Activated CD4-positive, alpha-beta T cell treated with anti-CD3 and anti-CD28 coated beads for 36 hours (primary cell): ENCODE measurements at regions not wholly inside any gene's neighbourhood (a gene's known extent, or its start where the extent isn't known, plus 50 kb on each side); places are given as distances from the start of the nearest gene placed in this dataset.
"Not testable (repeated sequence)": the region's sequence is repeated elsewhere in the genome, so short reads cannot be mapped to it uniquely, and the experiment has no call there.

Source experiments
- ATAC-seq: fragments of 200-7000 bp; cut with Tn5 transposase; one replicate; pipeline ENCODE4 v1.10.0; 2021; ENCODE audit warnings: mild to moderate bottlenecking, moderate library complexity
- CTCF ChIA-PET: fragments of 350-600 bp; sonication (Branson Sonifier 250); formaldehyde crosslinking; loops from one replicate; lab custom pipeline; 2021; ENCODE audit warnings: antibody characterized with exemption; lab: Charles Lee
- POLR2A ChIA-PET: fragments of 350-600 bp; sonication (Branson Sonifier 250); formaldehyde crosslinking; loops from one replicate; lab custom pipeline; 2021; ENCODE audit warnings: antibody characterized with exemption, inconsistent platforms; lab: Charles Lee
- DNase-seq: peaks from one replicate; pipeline ENCODE4 v3.0.0-alpha.2; 2020
- H3K27ac Mint-ChIP-seq: one replicate; pipeline ENCODE4 v1.8.0; 2021; ENCODE audit warnings: mixed read lengths
- H3K27me3 Mint-ChIP-seq: one replicate; pipeline ENCODE4 v1.8.0; 2021; ENCODE audit warnings: mixed read lengths
- H3K36me3 Mint-ChIP-seq: one replicate; pipeline ENCODE4 v1.8.0; 2021; ENCODE audit warnings: low read depth, mixed read lengths
- H3K4me1 Mint-ChIP-seq: one replicate; pipeline ENCODE4 v1.8.0; 2021; ENCODE audit warnings: mixed read lengths
- H3K4me3 Mint-ChIP-seq: one replicate; pipeline ENCODE4 v1.8.0; 2021; ENCODE audit warnings: mild to moderate bottlenecking, moderate library complexity, mixed read lengths
- H3K9me3 Mint-ChIP-seq: one replicate; pipeline ENCODE4 v1.8.0; 2021; ENCODE audit warnings: low read depth, mixed read lengths
- intact Hi-C, 2 experiments: fragments of 100-400 bp; cut with DNase I in 1 of 2; cut with micrococcal nuclease in 1 of 2; formaldehyde crosslinking; loops; one replicate each; pipeline versions ENCODE4 v1.14.2 to v1.15.1; 2022 to 2024; cut with DNase I, micrococcal nuclease

- intact Hi-C loops: no loop called here
Measured at GRCh38 chrX:28408017-28408723, 179.1 kb upstream of the IL1RAPL1 start.

GRCh38 chrX:28398342-28398741 is 188.9 kb upstream of the IL1RAPL1 start:
- Mint-ChIP-seq H3K4me1 (no peaks in the 10 kb centered on the region), H3K4me3 (no peak overlapping the region), H3K27me3 (no peaks in the 10 kb centered on the region), H3K27ac (no peak overlapping the region), H3K36me3 (no peaks in the 10 kb centered on the region), H3K9me3 (peaks cover 8% of the 10 kb centered on the region)
- POLR2A ChIA-PET: no interaction called here
- ATAC-seq: no peak
- DNase-seq: no peak
- CTCF ChIA-PET: no interaction called here
- intact Hi-C loops: no loop called here

More at GRCh38 chrX:28408017-28408723, 179.1 kb upstream of the IL1RAPL1 start:
- POLR2A ChIA-PET: no interaction called here
- no peak for DNase-seq
- H3K9me3 Mint-ChIP-seq: peaks cover 2% of the 10 kb centered on the region
- no peak overlapping the region for H3K4me3 Mint-ChIP-seq
- H3K36me3 Mint-ChIP-seq: no peaks in the 10 kb centered on the region
- CTCF ChIA-PET: no interaction called here
- ATAC-seq: no peak
- H3K4me1 Mint-ChIP-seq: no peaks in the 10 kb centered on the region
- no peak overlapping the region for H3K27ac Mint-ChIP-seq
- no peaks in the 10 kb centered on the region for H3K27me3 Mint-ChIP-seq

GRCh38 chrX:28391528-28391927 is 195.7 kb upstream of the IL1RAPL1 start:
- Mint-ChIP-seq H3K27me3 (no peaks in the 10 kb centered on the region), H3K4me1 (no peaks in the 10 kb centered on the region), H3K36me3 (no peaks in the 10 kb centered on the region), H3K9me3 (peaks cover 5% of the 10 kb centered on the region), H3K27ac (no peak overlapping the region), H3K4me3 (no peak overlapping the region)
- intact Hi-C loops: no loop called here
- DNase-seq: no peak
- no peak for ATAC-seq
- ChIA-PET POLR2A (no interaction called here), CTCF (no interaction called here)

GRCh38 chrX:28379103-28379502 is 208.1 kb upstream of the IL1RAPL1 start:
- H3K27ac Mint-ChIP-seq: no peak overlapping the region
- no peaks in the 10 kb centered on the region for H3K4me1 Mint-ChIP-seq
- no peaks in the 10 kb centered on the region for H3K36me3 Mint-ChIP-seq
- H3K9me3 Mint-ChIP-seq: no peaks in the 10 kb centered on the region
- H3K27me3 Mint-ChIP-seq: no peaks in the 10 kb centered on the region
- intact Hi-C loops: no loop called here
- ChIA-PET CTCF (no interaction called here), POLR2A (no interaction called here)
- H3K4me3 Mint-ChIP-seq: no peak overlapping the region
- no peak for DNase-seq
- no peak for ATAC-seq

GRCh38 chrX:28367649-28368048 is 219.6 kb upstream of the IL1RAPL1 start:
- intact Hi-C loops, H3K4me1 Mint-ChIP-seq, H3K27ac Mint-ChIP-seq, CTCF ChIA-PET, H3K27me3 Mint-ChIP-seq, ATAC-seq, H3K36me3 Mint-ChIP-seq, POLR2A ChIA-PET, H3K9me3 Mint-ChIP-seq, DNase-seq, H3K4me3 Mint-ChIP-seq: not testable (repeated sequence)

- intact Hi-C loops: no loop called here
Measured at GRCh38 chrX:28351801-28352200, 235.4 kb upstream of the IL1RAPL1 start.

GRCh38 chrX:28349888-28350287 is 237.4 kb upstream of the IL1RAPL1 start:
- intact Hi-C loops: no loop called here
- Mint-ChIP-seq H3K4me1 (no peaks in the 10 kb centered on the region), H3K4me3 (no peak overlapping the region), H3K36me3 (no peaks in the 10 kb centered on the region), H3K27ac (no peak overlapping the region), H3K27me3 (no peaks in the 10 kb centered on the region), H3K9me3 (peaks cover 2% of the 10 kb centered on the region)
- ChIA-PET POLR2A (no interaction called here), CTCF (no interaction called here)
- no peak for DNase-seq
- no peak for ATAC-seq

More at GRCh38 chrX:28351801-28352200, 235.4 kb upstream of the IL1RAPL1 start:
- H3K4me1 Mint-ChIP-seq: no peaks in the 10 kb centered on the region
- no peaks in the 10 kb centered on the region for H3K9me3 Mint-ChIP-seq
- H3K4me3 Mint-ChIP-seq: no peak overlapping the region
- no peak overlapping the region for H3K27ac Mint-ChIP-seq
- ATAC-seq (no peak), DNase-seq (no peak)
- CTCF ChIA-PET: no interaction called here
- no peaks in the 10 kb centered on the region for H3K36me3 Mint-ChIP-seq
- no peaks in the 10 kb centered on the region for H3K27me3 Mint-ChIP-seq
- POLR2A ChIA-PET: no interaction called here

- Mint-ChIP-seq H3K9me3 (peaks cover 2% of the 10 kb centered on the region), H3K36me3 (no peaks in the 10 kb centered on the region), H3K4me1 (no peaks in the 10 kb centered on the region), H3K27ac (no peak overlapping the region), H3K27me3 (no peaks in the 10 kb centered on the region), H3K4me3 (no peak overlapping the region)
- POLR2A ChIA-PET: no interaction called here
- intact Hi-C loops: no loop called here
- no peak for ATAC-seq
- no peak for DNase-seq
- CTCF ChIA-PET: no interaction called here
Measured at GRCh38 chrX:28347476-28347875, 239.8 kb upstream of the IL1RAPL1 start.

GRCh38 chrX:28329156-28329555 is 258.1 kb upstream of the IL1RAPL1 start:
- Mint-ChIP-seq H3K36me3 (no peaks in the 10 kb centered on the region), H3K27ac (no peak overlapping the region), H3K27me3 (no peaks in the 10 kb centered on the region), H3K9me3 (no peaks in the 10 kb centered on the region), H3K4me3 (no peak overlapping the region), H3K4me1 (no peaks in the 10 kb centered on the region)
- POLR2A ChIA-PET: no interaction called here
- DNase-seq (no peak), ATAC-seq (no peak)
- CTCF ChIA-PET: no interaction called here
- intact Hi-C loops: no loop called here

GRCh38 chrX:28324321-28324721 is 262.9 kb upstream of the IL1RAPL1 start:
- Mint-ChIP-seq H3K36me3 (no peaks in the 10 kb centered on the region), H3K4me3 (no peak overlapping the region), H3K27ac (no peak overlapping the region), H3K27me3 (no peaks in the 10 kb centered on the region), H3K4me1 (no peaks in the 10 kb centered on the region), H3K9me3 (peaks cover 2% of the 10 kb centered on the region)
- CTCF ChIA-PET: no interaction called here
- ATAC-seq: no peak
- POLR2A ChIA-PET: no interaction called here
- intact Hi-C loops: no loop called here
- no peak for DNase-seq

GRCh38 chrX:28321286-28321685 is 266.0 kb upstream of the IL1RAPL1 start:
- H3K4me3 Mint-ChIP-seq: no peak overlapping the region

GRCh38 chrX:28312965-28313364 is 274.3 kb upstream of the IL1RAPL1 start:
- ChIA-PET CTCF (no interaction called here), POLR2A (no interaction called here)
- DNase-seq (no peak), ATAC-seq (no peak)
- Mint-ChIP-seq H3K36me3 (no peaks in the 10 kb centered on the region), H3K4me3 (no peak overlapping the region), H3K9me3 (peaks cover 2% of the 10 kb centered on the region), H3K4me1 (no peaks in the 10 kb centered on the region), H3K27me3 (no peaks in the 10 kb centered on the region), H3K27ac (no peak overlapping the region)
- intact Hi-C loops: no loop called here

More at GRCh38 chrX:28321286-28321685, 266.0 kb upstream of the IL1RAPL1 start:
- ChIA-PET POLR2A (no interaction called here), CTCF (no interaction called here)
- intact Hi-C loops: no loop called here
- DNase-seq (no peak), ATAC-seq (no peak)
- no peak overlapping the region for H3K27ac Mint-ChIP-seq
- no peaks in the 10 kb centered on the region for H3K36me3 Mint-ChIP-seq
- peaks cover 6% of the 10 kb centered on the region for H3K9me3 Mint-ChIP-seq
- H3K4me1 Mint-ChIP-seq: no peaks in the 10 kb centered on the region
- no peaks in the 10 kb centered on the region for H3K27me3 Mint-ChIP-seq
